Nephron (organoid): ENCODE measurements at regions not wholly inside any gene's neighbourhood (a gene's known extent, or its start where the extent isn't known, plus 50 kb on each side); places are given as distances from the start of the nearest gene placed in this dataset.

Experiments
- H3K27ac Mint-ChIP-seq, 3 experiments: 2 replicates each; pipeline ENCODE4 v1.8.0; 2020; ENCODE audit warnings: mixed read lengths in 3 of 3, mild to moderate bottlenecking in 2 of 3, moderate library complexity in 1 of 3
- H3K27me3 Mint-ChIP-seq: 2 replicates; pipeline ENCODE4 v1.8.0; 2021; ENCODE audit warnings: low read depth, mild to moderate bottlenecking, moderate library complexity, mixed read lengths
- H3K36me3 Mint-ChIP-seq: 2 replicates; pipeline ENCODE4 v1.8.0; 2020; ENCODE audit warnings: low read depth, mixed read lengths
- H3K4me1 Mint-ChIP-seq: 2 replicates; pipeline ENCODE4 v1.8.0; 2020; ENCODE audit warnings: mixed read lengths
- H3K4me3 Mint-ChIP-seq, 3 experiments: 2 replicates each; pipeline ENCODE4 v1.8.0; 2020; ENCODE audit warnings: mild to moderate bottlenecking in 3 of 3, mixed read lengths in 3 of 3, moderate library complexity in 2 of 3
- H3K9me3 Mint-ChIP-seq: 2 replicates; pipeline ENCODE4 v1.8.0; 2020; ENCODE audit warnings: mixed read lengths
- TF ChIP-seq, protein P1 (sequence below), 3 experiments: fragments of 200-600 bp; sonication (generic); IDR thresholded peaks; one replicate each; pipeline ENCODE4 v1.5.0; 2021; ENCODE audit warnings: antibody characterized with exemption in 3 of 3; ENCODE audit not compliant: unreplicated experiment in 3 of 3

DNA sequence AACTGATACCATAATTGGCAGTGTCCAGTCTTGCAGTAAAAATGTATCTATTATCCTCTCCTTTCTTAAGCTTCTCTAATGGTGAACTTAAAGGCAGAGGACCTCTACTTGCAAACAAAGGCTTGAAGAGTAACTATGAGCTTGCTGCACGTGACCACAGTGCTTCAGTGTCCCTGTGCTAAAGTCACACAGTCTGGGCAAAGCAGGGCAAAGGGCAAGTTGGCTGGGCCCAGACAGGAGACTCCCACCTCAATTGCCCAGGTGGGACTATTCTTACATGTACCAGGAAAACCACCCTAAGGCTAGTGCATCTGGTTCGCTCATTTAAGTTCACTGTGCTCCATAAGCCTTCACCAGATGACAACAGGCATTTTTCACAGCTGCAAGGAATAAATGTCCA, 374.2 kb upstream of the PROX1 start:
- H3K36me3 Mint-ChIP-seq: no peaks in the 10 kb centered on the region
- H3K9me3 Mint-ChIP-seq: no peaks in the 10 kb centered on the region
- H3K4me1 Mint-ChIP-seq: no peaks in the 10 kb centered on the region
- no peak overlapping the region for H3K27ac Mint-ChIP-seq
- peaks cover 9% of the 10 kb centered on the region for H3K27me3 Mint-ChIP-seq
- no peak overlapping the region for H3K4me3 Mint-ChIP-seq
- TF ChIP-seq, protein P1, sequence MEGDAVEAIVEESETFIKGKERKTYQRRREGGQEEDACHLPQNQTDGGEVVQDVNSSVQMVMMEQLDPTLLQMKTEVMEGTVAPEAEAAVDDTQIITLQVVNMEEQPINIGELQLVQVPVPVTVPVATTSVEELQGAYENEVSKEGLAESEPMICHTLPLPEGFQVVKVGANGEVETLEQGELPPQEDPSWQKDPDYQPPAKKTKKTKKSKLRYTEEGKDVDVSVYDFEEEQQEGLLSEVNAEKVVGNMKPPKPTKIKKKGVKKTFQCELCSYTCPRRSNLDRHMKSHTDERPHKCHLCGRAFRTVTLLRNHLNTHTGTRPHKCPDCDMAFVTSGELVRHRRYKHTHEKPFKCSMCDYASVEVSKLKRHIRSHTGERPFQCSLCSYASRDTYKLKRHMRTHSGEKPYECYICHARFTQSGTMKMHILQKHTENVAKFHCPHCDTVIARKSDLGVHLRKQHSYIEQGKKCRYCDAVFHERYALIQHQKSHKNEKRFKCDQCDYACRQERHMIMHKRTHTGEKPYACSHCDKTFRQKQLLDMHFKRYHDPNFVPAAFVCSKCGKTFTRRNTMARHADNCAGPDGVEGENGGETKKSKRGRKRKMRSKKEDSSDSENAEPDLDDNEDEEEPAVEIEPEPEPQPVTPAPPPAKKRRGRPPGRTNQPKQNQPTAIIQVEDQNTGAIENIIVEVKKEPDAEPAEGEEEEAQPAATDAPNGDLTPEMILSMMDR (IDR thresholded peaks at IDR 0.05; ENCODE audit: unreplicated experiment in 3 of 3): no peak

DNA sequence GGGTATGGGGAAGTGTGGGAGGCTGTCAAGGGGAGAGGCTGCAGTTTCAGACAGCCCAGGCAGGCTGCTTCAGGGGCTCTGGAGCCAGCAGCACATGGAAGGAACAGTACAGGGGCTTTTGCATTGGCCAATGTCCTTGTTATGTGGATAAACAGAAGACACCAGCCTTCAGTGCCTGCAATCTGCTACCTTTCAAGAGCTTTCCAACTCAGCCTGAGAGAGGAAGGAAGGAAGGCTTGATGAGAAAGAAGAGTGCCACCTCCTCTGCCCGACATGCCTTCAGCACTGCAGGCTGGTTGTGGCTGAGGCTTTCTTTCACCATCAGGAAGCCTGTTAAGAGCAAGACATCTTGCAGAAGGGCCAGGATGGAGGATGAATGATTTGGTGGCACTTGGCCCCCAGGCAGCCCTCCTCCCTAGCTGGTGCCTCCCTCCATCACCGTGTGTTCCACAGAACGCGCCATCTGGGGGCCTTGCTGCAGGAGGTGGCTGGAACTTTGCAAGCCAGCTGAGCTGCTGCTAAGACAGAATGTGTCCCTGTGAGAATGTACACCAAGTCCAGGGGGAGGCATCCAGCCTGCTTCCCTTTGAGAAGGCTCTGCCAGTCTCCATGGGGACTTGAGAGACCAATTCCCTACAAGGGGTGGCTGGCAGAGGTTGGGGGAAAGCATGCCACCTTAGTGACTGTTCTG, 372.4 kb upstream of the PROX1 start:
- Mint-ChIP-seq H3K4me1 (peaks cover 5% of the 10 kb centered on the region), H3K27ac (no peak overlapping the region), H3K9me3 (no peaks in the 10 kb centered on the region), H3K4me3 (no peak overlapping the region), H3K36me3 (no peaks in the 10 kb centered on the region), H3K27me3 (peaks cover 9% of the 10 kb centered on the region)
- TF ChIP-seq, protein P1 (IDR thresholded peaks at IDR 0.05; ENCODE audit: unreplicated experiment in 3 of 3): no peak

DNA sequence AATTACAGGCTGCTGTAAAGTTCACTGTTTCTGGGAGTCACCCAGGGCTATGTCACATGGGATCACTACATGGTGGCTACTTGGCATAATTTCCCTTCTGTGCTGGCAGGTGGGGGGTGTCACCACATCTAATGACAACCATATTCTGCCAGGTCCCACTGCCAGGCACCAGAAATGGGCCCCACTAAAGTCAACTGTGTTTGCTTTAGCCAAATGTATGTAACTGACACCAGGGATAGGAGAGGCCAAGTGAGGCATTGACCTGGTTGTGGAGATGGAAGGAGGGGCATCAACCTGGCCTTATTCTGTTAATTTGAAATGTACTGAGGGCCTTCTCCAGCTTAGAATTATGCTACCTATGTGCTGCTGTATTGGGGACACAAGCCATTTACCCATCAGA, 370.6 kb upstream of the PROX1 start:
- Mint-ChIP-seq H3K27me3 (peaks cover 9% of the 10 kb centered on the region), H3K9me3 (no peaks in the 10 kb centered on the region), H3K36me3 (no peaks in the 10 kb centered on the region), H3K27ac (no peak overlapping the region), H3K4me1 (peaks cover 15% of the 10 kb centered on the region), H3K4me3 (no peak overlapping the region)
- TF ChIP-seq, protein P1 (IDR thresholded peaks at IDR 0.05; ENCODE audit: unreplicated experiment in 3 of 3): no peak

DNA sequence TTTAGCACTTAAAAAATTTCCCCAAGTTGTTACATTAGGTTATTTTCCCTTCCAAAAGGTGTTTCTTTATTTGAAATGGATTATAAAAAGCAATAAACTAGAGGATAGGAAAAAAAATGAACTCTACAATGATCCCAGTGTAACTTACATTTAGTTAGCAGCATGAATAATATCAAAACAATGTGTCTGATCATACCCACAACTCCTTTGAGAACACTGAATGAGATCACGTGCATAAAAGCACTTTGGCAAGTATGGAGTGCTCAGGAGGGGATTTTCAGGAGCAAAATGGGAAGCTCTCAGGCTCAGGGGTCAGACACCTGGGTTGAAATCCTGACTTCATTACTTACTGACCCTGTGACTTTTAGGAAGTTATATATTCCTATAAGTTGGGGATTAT, 369.7 kb upstream of the PROX1 start:
- TF ChIP-seq, protein P1 (IDR thresholded peaks at IDR 0.05; ENCODE audit: unreplicated experiment in 3 of 3): no peak
- Mint-ChIP-seq H3K27me3 (peaks cover 9% of the 10 kb centered on the region), H3K4me3 (no peak overlapping the region), H3K4me1 (peaks cover 20% of the 10 kb centered on the region), H3K36me3 (no peaks in the 10 kb centered on the region), H3K9me3 (no peaks in the 10 kb centered on the region), H3K27ac (no peak overlapping the region)

DNA sequence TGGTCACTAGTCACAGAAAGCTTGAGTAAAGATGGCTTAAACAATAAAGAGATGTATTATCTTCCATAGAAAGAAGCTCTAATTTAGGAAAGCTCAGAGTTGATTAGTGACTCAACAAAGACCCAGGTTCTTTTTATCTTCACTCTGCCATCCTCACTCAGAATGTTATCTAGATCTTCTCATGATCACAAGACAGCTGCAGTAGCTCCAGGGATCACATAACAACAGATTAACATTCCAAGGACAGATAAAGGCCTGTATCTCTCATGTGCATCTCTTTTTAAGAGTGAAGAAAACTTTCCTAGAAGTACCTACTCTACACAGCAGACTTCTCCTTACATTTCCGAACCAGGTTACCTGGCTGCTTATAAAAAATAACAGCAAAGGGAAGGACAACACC, 368.7 kb upstream of the PROX1 start:
- H3K27ac Mint-ChIP-seq: no peak overlapping the region
- no peaks in the 10 kb centered on the region for H3K36me3 Mint-ChIP-seq
- H3K4me3 Mint-ChIP-seq: no peak overlapping the region
- H3K4me1 Mint-ChIP-seq: peaks cover 20% of the 10 kb centered on the region
- TF ChIP-seq, protein P1 (IDR thresholded peaks at IDR 0.05; ENCODE audit: unreplicated experiment in 3 of 3): no peak
- peaks cover under 1% of the 10 kb centered on the region for H3K9me3 Mint-ChIP-seq
- H3K27me3 Mint-ChIP-seq: peaks cover 9% of the 10 kb centered on the region

DNA sequence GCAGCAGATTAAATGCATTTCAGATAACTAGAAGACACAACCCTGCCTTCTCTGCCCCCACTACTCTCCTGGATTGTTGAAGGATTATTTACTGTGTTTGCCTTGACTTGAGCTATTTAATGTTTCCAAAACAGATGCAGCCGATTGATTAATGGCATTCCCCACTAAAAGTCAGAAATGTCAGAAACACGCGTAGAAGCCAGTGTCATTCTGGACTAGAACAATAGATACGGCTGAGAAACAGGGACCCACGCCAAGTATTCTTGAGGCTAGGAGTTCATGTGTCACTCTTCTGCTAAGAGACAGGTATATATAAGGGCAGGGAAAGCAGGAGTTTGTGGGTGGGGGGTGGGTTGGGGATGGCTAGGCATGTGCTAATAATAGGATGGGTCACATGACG, 366.7 kb upstream of the PROX1 start:
- Mint-ChIP-seq H3K27me3 (no peaks in the 10 kb centered on the region), H3K4me3 (no peak overlapping the region), H3K27ac (no peak overlapping the region), H3K9me3 (peaks cover 6% of the 10 kb centered on the region), H3K4me1 (peaks cover 20% of the 10 kb centered on the region), H3K36me3 (no peaks in the 10 kb centered on the region)
- TF ChIP-seq, protein P1 (IDR thresholded peaks at IDR 0.05; ENCODE audit: unreplicated experiment in 3 of 3): no peak
